Vagina (tissue), 2 donors: ENCODE measurements at regions not wholly inside any gene's neighbourhood (a gene's known extent, or its start where the extent isn't known, plus 50 kb on each side); places are given as distances from the start of the nearest gene placed in this dataset.

Experiments
- POLR2A ChIP-seq, 2 donors: fragments of 450-650 bp; IDR thresholded peaks; one replicate each; pipeline ENCODE4 v1.6.1; 2017; ENCODE audit warnings: antibody characterized with exemption in 2 of 2, mild to moderate bottlenecking in 2 of 2, moderate library complexity in 2 of 2
- POLR2AphosphoS5 ChIP-seq, 2 donors: sonication (generic); formaldehyde crosslinking; IDR thresholded peaks; one replicate each; pipeline ENCODE4 v1.9.0; 2017; ENCODE audit warnings: antibody characterized with exemption in 2 of 2, mild to moderate bottlenecking in 2 of 2, low read depth in 1 of 2; ENCODE audit not compliant: insufficient read depth in 1 of 2
- TF ChIP-seq, protein P1 (sequence below), 3 experiments: fragments of 450-650 bp in 2 of 3; fragments of 200-600 bp in 1 of 3; sonication (generic) in 1 of 3; IDR thresholded peaks; one replicate each; pipeline ENCODE4 v1.5.1; 2017 to 2019; ENCODE audit warnings: antibody characterized with exemption in 3 of 3, mild to moderate bottlenecking in 2 of 3, moderate library complexity in 2 of 3

DNA sequence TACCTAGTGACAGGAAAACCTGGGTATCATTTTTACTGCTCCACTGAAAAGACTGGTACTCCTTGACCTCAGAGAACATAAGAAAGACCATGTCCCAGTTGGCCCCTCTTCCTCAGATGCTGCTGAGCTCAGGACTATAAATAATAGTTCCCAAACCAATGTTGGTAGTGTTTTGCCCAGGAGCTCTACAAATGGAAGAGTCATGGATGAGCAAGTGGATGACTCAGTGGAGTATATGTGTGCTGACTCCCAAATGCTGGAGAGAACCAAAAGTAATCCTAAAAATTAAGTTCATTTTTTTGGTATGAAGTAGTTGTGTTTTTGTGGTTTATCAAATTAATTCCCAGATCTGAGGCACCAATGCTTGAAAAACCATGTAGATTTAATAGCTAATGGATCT lies 482.0 kb downstream of the KCNA4 start:
- TF ChIP-seq POLR2A (IDR thresholded peaks at IDR 0.05) (no peak), POLR2AphosphoS5 (IDR thresholded peaks at IDR 0.05; ENCODE audit: insufficient read depth in 1 of 2, low read depth in 1 of 2) (no peak)
- TF ChIP-seq, protein P1, sequence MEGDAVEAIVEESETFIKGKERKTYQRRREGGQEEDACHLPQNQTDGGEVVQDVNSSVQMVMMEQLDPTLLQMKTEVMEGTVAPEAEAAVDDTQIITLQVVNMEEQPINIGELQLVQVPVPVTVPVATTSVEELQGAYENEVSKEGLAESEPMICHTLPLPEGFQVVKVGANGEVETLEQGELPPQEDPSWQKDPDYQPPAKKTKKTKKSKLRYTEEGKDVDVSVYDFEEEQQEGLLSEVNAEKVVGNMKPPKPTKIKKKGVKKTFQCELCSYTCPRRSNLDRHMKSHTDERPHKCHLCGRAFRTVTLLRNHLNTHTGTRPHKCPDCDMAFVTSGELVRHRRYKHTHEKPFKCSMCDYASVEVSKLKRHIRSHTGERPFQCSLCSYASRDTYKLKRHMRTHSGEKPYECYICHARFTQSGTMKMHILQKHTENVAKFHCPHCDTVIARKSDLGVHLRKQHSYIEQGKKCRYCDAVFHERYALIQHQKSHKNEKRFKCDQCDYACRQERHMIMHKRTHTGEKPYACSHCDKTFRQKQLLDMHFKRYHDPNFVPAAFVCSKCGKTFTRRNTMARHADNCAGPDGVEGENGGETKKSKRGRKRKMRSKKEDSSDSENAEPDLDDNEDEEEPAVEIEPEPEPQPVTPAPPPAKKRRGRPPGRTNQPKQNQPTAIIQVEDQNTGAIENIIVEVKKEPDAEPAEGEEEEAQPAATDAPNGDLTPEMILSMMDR (IDR thresholded peaks at IDR 0.05): no peak
